Urothelium cell line (cell line): ENCODE measurements at regions not wholly inside any gene's neighbourhood (a gene's known extent, or its start where the extent isn't known, plus 50 kb on each side); places are given as distances from the start of the nearest gene placed in this dataset.

Source experiments
- DNase-seq: peaks from one replicate; pipeline ENCODE4 v3.0.0; 2011; ENCODE audit warnings: low spot score, mixed read lengths
- FAIRE-seq: peaks from 2 replicates; lab custom pipeline; 2011; peaks lifted over from hg19 to GRCh38; lab: Jason Lieb, UNC

DNA sequence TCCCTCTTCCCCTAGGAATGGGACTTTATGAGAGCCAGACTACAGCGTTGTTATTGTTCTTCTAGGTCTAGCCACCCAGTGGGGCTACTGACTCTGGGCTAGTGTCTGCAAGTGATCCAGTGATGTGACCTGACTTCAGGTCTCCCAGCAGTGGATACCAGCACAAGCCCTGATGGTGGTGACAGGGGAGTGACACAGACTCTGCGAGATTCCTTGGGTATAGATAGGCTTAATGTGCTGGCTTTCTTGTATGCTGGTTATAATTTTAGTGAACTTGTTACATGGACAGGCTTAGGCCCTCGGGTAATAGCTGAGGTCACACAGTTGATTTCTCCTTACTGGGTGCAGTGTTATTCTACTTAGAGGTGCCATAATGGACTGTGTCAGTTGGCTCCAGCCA, 106.9 kb downstream of the TBC1D30 start:
- DNase-seq = no peak
- no peak for FAIRE-seq

DNA sequence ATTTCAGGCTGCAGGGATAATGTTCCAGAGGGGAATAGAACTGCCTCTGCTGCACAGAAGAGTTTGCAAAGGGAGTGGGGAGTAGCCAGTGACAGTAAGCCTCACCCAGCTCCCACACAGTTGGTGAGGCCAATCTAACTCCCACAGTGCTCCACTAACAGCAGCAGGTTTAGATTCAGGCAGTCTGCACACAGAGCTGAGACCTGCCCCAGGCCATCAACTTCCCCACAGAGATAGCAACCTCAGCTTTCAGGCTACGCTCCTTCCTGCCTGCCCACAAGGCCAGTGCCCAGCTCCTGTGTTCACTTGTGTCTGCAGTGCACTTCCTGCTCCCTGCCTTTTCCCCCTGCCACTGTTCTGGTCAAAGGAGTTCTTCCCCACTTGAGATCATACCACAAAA, 107.5 kb downstream of the TBC1D30 start:
- no peak for DNase-seq
- no peak for FAIRE-seq

GRCh38 chr12:64933791-64934190, 109.3 kb downstream of the TBC1D30 start:
- FAIRE-seq (no peak), DNase-seq (no peak)

DNA sequence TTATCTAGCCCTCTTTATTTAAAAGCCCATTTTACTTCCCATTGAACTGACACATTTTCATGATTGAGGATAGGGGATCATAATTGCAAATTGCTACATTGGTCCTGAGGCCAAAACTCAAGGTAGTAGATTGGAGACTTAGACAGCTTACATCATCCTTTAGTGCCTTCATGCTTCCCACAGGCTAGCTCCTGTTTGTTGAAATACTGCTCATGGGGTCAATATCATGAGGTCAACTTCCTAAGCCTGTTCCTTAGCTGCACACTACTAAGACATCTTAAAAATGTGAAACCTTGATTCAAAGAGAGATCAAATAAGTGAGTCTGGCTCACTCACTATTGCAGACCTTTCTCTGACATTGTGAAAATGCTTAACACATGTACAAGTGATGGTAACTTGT, 113.0 kb downstream of the TBC1D30 start:
- FAIRE-seq (no peak), DNase-seq (no peak)

- FAIRE-seq = no peak
- no peak for DNase-seq
Observed at GRCh38 chr12:64938179-64938578, 113.7 kb downstream of the TBC1D30 start.

GRCh38 chr12:64943686-64944085, 119.2 kb downstream of the TBC1D30 start:
- DNase-seq (peak; percentile 54), FAIRE-seq (no peak)

DNA sequence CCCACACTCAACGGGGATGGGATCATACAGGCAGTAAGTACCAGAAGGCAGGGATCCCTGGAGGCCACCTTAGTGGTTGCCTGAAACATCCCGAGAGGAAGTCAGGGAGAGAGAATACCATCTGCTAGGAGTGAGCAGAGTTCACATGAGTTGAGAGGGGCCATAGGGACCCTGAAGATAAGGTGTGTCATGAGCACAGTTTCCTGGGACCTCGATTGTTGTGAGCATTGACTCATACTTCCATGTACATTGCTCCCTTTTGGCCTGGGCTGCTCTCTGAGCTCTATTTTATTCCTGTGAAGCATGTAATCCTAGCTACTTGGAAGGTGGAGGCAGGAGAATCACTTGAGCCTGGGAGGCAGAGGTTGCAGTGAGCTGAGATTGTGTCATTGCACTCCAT, 120.5 kb downstream of the TBC1D30 start:
- no peak for DNase-seq
- FAIRE-seq = no peak

- FAIRE-seq (no peak), DNase-seq (no peak)
Observed at GRCh38 chr12:64946132-64946829, 121.8 kb downstream of the TBC1D30 start.

DNA sequence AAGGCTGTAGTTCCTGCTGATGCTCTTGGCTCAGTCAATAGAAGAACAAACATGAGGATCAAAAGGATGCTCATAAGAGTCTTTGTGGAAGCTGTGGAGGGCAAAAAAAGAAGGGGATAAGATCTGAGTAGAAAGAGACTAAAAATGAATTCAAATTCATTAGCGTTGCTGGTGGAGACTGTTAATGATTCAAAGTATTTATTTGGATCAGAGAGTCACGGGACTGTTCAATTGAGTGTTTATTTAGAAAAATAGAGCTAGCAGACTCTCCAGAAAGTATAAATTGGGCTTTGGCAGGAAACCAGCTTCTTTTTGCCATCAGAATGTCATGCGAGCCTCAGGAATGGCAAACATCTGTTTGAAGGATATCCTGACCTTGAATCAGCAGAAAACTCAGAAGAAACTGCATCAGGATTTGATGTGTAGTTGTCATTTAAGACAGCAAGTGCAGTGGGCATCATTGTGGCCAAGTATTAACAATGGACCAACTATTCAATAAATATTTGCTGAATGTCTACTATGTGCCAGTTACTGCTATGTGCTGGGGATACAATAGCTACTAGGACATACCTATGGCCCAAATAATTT, 126.4 kb downstream of the TBC1D30 start:
- no peak for FAIRE-seq
- no peak for DNase-seq

DNA sequence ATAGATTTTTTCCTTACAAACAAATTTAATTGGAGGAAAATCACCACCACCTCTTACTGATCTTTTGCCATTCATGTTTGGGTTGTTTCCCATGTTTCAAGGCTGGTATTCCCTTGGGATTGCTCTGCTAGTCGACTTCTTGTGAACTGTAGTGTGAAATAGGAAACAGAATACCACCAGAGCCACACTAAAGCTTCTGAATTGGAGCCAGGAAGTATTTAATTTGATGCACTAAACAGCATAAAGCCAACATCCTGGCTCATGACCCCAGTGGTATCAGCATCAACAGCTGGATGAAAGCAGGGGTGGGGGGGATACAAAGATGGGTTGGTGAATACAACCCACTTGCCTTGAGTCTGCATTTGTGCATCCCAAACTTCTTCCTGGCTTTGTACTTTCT, 127.5 kb downstream of the TBC1D30 start:
- DNase-seq = no peak
- no peak for FAIRE-seq

DNA sequence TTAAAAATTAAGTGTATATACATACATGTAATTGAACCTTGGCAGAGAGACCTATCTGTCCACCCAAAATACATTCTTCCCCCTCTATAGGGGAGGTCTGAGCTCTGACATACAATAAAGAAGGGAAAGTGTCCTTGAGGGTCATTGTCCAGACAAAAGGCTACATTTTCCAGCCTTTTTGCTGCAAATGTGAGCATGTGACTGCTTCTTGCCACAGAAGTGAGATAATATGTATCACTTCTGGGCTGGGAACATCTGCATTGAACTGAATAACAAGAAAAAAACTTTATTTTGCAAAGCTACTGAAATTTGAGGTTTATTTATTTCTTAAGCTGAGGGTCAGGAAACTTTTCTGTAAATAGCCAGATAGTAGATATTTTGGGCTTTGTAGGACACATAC, 131.3 kb downstream of the TBC1D30 start:
- FAIRE-seq (no peak), DNase-seq (no peak)

DNA sequence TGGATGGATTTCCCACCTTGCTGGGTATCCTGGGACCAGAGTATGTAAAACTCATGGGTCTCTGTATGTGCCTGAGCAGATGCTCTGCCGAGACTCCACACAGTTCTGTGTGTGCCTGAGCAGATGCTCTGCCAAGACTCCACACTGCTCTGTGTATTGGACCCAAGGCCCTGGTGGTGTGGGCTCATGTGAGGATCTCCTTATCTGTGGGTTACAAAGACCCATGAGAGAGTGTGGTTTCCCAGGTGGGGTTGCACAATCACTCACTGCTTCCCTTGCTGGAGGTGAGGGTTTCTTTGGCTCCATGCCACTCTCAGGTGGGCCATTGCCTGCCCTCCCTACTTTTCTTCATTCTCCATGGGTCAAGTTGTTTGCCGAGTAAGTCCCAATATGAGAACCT, 141.5 kb downstream of the TBC1D30 start:
- DNase-seq = no peak
- FAIRE-seq = no peak

- peak; percentile 50 for DNase-seq
- no peak for FAIRE-seq
Observed at GRCh38 chr12:64968989-64969819, 144.8 kb downstream of the TBC1D30 start.

DNA sequence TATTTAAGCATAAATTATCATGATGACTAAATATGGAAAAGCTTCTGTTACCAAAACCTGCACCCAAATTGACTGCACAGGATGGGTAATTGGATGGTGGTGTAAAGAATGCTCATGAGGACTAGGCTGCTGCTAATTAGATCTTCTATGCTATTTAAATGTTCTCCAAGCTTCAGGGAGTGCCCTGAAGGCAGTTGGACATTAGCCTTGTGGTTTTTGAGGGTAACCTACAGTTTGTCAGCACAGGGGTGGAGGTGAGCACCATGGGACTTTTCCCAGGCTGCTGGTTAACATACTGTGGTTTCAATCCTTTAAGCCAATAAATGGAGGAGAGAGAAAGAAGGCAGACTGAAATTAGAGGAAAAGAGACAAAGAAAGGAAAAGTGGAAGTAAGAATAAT, 145.0 kb downstream of the WIF1 start:
- DNase-seq (no peak), FAIRE-seq (no peak)

- no peak for DNase-seq
- no peak for FAIRE-seq
Observed at GRCh38 chr12:64983771-64984278, 137.3 kb downstream of the WIF1 start.

DNA sequence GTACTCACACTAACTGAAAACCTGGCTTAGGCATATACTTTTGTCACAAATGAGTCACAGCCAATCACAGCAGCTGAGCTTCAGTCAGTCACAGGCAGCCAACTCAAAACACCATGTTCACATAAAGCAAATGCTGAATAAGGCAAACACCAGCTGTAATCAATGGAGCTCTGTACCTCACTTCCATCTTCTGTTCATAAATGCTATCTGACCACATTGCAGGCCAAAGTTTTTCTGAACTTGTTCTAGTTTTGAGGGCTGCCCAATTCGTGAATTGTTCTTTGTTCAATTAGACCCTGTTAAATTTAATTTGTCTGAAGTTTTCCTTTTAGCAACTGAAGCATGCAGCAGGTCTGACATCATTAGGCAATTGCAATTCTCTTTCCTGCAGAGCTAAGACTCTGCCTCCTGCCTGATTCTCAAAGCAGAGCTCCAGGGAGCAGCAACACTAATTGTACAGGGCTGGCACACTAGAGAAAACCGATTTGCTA, 129.9 kb downstream of the WIF1 start:
- FAIRE-seq (no peak), DNase-seq (no peak)

DNA sequence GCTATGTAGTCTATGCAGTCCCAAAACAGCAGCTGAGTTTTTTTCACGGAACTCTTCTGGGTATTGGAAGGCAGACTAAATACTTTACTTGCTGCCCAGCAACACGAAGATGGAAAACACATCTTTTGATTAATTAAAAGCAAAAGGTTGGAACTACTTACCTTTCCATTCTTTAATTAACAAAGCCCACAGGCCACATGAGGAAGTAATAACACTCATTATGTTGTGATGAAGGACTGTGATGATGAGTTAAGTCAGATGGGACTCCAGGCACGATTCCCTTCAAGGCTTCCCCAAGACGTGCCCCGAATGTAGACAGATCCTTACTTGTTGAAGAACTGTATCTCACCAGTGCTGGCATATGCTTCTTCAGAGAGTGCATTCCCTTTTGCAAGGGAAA, 129.0 kb downstream of the WIF1 start:
- FAIRE-seq = no peak
- DNase-seq = no peak

DNA sequence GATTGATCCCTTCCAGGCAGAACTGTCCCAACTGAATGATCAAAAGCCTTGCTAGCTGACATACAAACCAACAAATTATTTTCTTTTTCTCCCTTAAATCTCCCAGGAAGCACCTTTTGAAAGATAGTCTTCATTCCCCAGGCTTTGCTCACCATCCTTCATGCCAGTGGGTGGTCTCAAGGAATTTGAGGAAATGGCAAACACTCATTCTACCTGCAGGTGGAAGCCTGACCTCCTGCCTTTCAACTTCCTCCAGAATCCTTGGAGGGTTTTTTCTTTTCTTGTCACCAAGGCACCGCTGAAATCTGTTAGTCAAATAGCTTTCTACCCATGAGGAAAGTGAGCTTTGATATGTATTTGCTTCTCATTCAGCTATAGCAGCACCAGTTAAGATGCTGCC, 128.5 kb downstream of the WIF1 start:
- FAIRE-seq = no peak

GRCh38 chr12:64993461-64993860, 127.6 kb downstream of the WIF1 start:
- FAIRE-seq (no peak), DNase-seq (no peak)

More for the DNA sequence above, 128.5 kb downstream of the WIF1 start:
- no peak for DNase-seq

GRCh38 chr12:64995816-64996215, 125.3 kb downstream of the WIF1 start:
- no peak for FAIRE-seq

GRCh38 chr12:64997858-64998257, 123.2 kb downstream of the WIF1 start:
- no peak for DNase-seq
- FAIRE-seq = no peak

More at GRCh38 chr12:64995816-64996215, 125.3 kb downstream of the WIF1 start:
- DNase-seq = no peak
